Body of pancreas (tissue), 4 donors: ENCODE measurements at regions not wholly inside any gene's neighbourhood (a gene's known extent, or its start where the extent isn't known, plus 50 kb on each side); places are given as distances from the start of the nearest gene placed in this dataset.

Experiments used
- POLR2A ChIP-seq, 3 donors: fragments of 450-650 bp; IDR thresholded peaks; one replicate each; pipeline ENCODE4 v1.6.1; 2016; ENCODE audit warnings: antibody characterized with exemption in 3 of 3, mild to moderate bottlenecking in 2 of 3
- TF ChIP-seq, protein P1 (sequence below), 7 experiments: fragments of 450-650 bp in 4 of 7; fragments of 200-600 bp in 3 of 7; sonication (generic) in 3 of 7; IDR thresholded peaks; one replicate each; pipeline ENCODE4 v1.5.1; 2016 to 2019; ENCODE audit warnings: antibody characterized with exemption in 7 of 7

DNA sequence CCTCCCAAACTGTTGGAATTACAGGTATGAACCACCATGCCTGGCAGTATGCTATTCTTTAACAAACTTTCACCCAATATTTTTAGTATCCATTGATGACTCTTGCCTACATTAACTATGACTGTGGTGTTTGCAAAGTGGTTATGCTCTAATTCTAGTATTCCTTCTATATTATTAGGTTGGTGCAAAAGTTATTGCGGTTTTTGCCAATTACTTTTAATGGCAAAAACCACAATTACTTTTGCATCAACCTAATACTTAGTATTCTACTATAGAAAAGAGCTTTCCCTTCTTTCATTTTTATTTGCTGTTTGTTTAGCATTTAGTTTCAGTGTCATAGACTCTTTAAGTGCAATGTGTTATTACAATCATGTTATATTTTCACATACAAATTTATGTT, 760.6 kb downstream of the NR2F2 start:
- TF ChIP-seq, protein P1, sequence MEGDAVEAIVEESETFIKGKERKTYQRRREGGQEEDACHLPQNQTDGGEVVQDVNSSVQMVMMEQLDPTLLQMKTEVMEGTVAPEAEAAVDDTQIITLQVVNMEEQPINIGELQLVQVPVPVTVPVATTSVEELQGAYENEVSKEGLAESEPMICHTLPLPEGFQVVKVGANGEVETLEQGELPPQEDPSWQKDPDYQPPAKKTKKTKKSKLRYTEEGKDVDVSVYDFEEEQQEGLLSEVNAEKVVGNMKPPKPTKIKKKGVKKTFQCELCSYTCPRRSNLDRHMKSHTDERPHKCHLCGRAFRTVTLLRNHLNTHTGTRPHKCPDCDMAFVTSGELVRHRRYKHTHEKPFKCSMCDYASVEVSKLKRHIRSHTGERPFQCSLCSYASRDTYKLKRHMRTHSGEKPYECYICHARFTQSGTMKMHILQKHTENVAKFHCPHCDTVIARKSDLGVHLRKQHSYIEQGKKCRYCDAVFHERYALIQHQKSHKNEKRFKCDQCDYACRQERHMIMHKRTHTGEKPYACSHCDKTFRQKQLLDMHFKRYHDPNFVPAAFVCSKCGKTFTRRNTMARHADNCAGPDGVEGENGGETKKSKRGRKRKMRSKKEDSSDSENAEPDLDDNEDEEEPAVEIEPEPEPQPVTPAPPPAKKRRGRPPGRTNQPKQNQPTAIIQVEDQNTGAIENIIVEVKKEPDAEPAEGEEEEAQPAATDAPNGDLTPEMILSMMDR (IDR thresholded peaks at IDR 0.05) = no peak
- TF ChIP-seq POLR2A (IDR thresholded peaks at IDR 0.05) = no peak
